ENCODE measurements at regions not wholly inside any gene's neighbourhood (a gene's known extent, or its start where the extent isn't known, plus 50 kb on each side); places are given as distances from the start of the nearest gene placed in this dataset.

DNA sequence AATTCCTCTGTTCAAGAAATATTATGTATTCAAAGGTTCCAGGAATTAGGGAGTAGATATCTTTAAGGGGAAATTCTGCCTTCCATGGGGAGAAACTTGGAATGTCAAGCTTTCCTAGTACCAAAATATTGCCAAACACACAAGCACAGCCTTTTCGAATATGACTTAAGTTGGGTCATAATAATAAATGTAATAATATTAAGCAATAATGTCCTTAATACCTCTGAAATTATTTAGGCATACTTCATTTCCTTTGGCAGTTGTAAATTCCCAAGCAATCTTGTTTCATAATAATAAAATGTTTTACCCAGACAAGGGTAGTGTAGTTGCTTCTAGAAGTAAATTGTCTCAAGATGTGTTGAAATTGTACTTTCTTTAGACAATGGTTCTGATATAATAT is 630.3 kb upstream of the CDH18 start:
- TF ChIP-seq, protein P1, sequence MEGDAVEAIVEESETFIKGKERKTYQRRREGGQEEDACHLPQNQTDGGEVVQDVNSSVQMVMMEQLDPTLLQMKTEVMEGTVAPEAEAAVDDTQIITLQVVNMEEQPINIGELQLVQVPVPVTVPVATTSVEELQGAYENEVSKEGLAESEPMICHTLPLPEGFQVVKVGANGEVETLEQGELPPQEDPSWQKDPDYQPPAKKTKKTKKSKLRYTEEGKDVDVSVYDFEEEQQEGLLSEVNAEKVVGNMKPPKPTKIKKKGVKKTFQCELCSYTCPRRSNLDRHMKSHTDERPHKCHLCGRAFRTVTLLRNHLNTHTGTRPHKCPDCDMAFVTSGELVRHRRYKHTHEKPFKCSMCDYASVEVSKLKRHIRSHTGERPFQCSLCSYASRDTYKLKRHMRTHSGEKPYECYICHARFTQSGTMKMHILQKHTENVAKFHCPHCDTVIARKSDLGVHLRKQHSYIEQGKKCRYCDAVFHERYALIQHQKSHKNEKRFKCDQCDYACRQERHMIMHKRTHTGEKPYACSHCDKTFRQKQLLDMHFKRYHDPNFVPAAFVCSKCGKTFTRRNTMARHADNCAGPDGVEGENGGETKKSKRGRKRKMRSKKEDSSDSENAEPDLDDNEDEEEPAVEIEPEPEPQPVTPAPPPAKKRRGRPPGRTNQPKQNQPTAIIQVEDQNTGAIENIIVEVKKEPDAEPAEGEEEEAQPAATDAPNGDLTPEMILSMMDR (IDR thresholded peaks at IDR 0.05): no peak
- TF ChIP-seq POLR2A (IDR thresholded peaks at IDR 0.05): no peak

Data from testis (tissue), 2 donors.